Adrenal gland (tissue), 5 donors: ENCODE measurements at regions not wholly inside any gene's neighbourhood (a gene's known extent, or its start where the extent isn't known, plus 50 kb on each side); places are given as distances from the start of the nearest gene placed in this dataset.

ENCODE experiments used
- CTCF ChIP-seq, 6 experiments: fragments of 450-650 bp in 4 of 6; fragments of 200-600 bp in 2 of 6; sonication (generic) in 1 of 6; IDR thresholded peaks; 1 replicate in 5 of 6; 2 replicates in 1 of 6; pipeline versions ENCODE4 v1.5.1 to v1.8.0; 2016 to 2021; ENCODE audit warnings: antibody characterized with exemption in 6 of 6, mild to moderate bottlenecking in 2 of 6, moderate library complexity in 1 of 6
- POLR2A ChIP-seq, 2 donors: fragments of 450-650 bp; IDR thresholded peaks; one replicate each; pipeline ENCODE4 v1.6.1; 2017; ENCODE audit warnings: antibody characterized with exemption in 2 of 2, mild to moderate bottlenecking in 2 of 2, moderate library complexity in 1 of 2
- donor health status: DM: no; HTN: no; CAD: no.

GRCh38 chr1:55538428-55538827 lies 323.3 kb upstream of the USP24 start:
- TF ChIP-seq CTCF (IDR thresholded peaks at IDR 0.05) (no peak), POLR2A (IDR thresholded peaks at IDR 0.05) (no peak)
